Hepatocyte (in vitro differentiated cells): ENCODE measurements at regions not wholly inside any gene's neighbourhood (a gene's known extent, or its start where the extent isn't known, plus 50 kb on each side); places are given as distances from the start of the nearest gene placed in this dataset.
A peak's percentile ranks its signal among the peaks of the same experiment; 100 is the strongest.

Experiments
- DNase-seq: peaks from one replicate; pipeline ENCODE4 v3.0.0-alpha.2; 2016; ENCODE audit warnings: low spot score
- H2AFZ ChIP-seq: fragments of 200-600 bp; sonication (generic); 2 replicates; pipeline ENCODE4 v1.6.0; 2016; ENCODE audit warnings: antibody characterized with exemption, mild to moderate bottlenecking
- H3K27ac ChIP-seq: fragments of 200-600 bp; sonication (generic); 2 replicates; pipeline ENCODE4 v1.5.1; 2016; ENCODE audit warnings: mild to moderate bottlenecking
- H3K27me3 ChIP-seq: fragments of 200-600 bp; sonication (generic); 2 replicates; pipeline ENCODE4 v1.6.1; 2016
- H3K36me3 ChIP-seq: fragments of 200-600 bp; sonication (generic); replicated peaks from 2 replicates; pipeline ENCODE4 v1.5.1; 2016; ENCODE audit warnings: low read depth; ENCODE audit not compliant: insufficient read depth
- H3K4me1 ChIP-seq: fragments of 200-600 bp; sonication (generic); 2 replicates; pipeline ENCODE4 v1.5.1; 2016; ENCODE audit warnings: mild to moderate bottlenecking, moderate library complexity; ENCODE audit not compliant: insufficient read depth
- H3K4me2 ChIP-seq: fragments of 200-600 bp; sonication (generic); 2 replicates; pipeline ENCODE4 v1.6.0; 2016
- H3K4me3 ChIP-seq: fragments of 200-600 bp; sonication (generic); 2 replicates; pipeline ENCODE4 v1.5.1; 2016; ENCODE audit warnings: mild to moderate bottlenecking
- H3K79me2 ChIP-seq: fragments of 200-600 bp; sonication (generic); 2 replicates; pipeline ENCODE4 v1.6.0; 2017; ENCODE audit warnings: mild to moderate bottlenecking
- H3K9me2 ChIP-seq: fragments of 200-600 bp; sonication (generic); replicated peaks from 2 replicates; pipeline ENCODE4 v1.6.0; 2017; ENCODE audit warnings: mild to moderate bottlenecking; ENCODE audit not compliant: insufficient read depth
- H3K9me3 ChIP-seq: fragments of 200-600 bp; sonication (generic); 2 replicates; pipeline ENCODE4 v1.5.1; 2016; ENCODE audit warnings: low read depth, mild to moderate bottlenecking
- H4K20me1 ChIP-seq: fragments of 200-600 bp; sonication (generic); 2 replicates; pipeline ENCODE4 v1.6.0; 2016; ENCODE audit warnings: mild to moderate bottlenecking; ENCODE audit not compliant: insufficient read depth, poor library complexity, severe bottlenecking
- EZH2 ChIP-seq: fragments of 200-600 bp; sonication (generic); IDR thresholded peaks from 2 replicates; pipeline ENCODE4 v1.6.1; 2016; ENCODE audit warnings: antibody characterized with exemption, mild to moderate bottlenecking, borderline replicate concordance
- EZH2phosphoT487 ChIP-seq: fragments of 200-600 bp; sonication (generic); IDR thresholded peaks from one replicate; pipeline ENCODE4 v1.6.1; 2018; ENCODE audit warnings: antibody characterized with exemption, mild to moderate bottlenecking, low read depth, moderate library complexity; ENCODE audit not compliant: unreplicated experiment, severe bottlenecking
- WGBS: methylation state at CpG from one replicate; pipeline ENCODE4 v1.1.6; 2016; ENCODE audit warnings: low lambda C conversion rate; ENCODE audit errors: missing lambda C conversion rate; 5-methylcytosine and 5-hydroxymethylcytosine counted together
- TF ChIP-seq, protein P1 (sequence below): fragments of 200-600 bp; sonication (generic); IDR thresholded peaks from 2 replicates; pipeline ENCODE4 v1.5.1; 2016; ENCODE audit warnings: antibody characterized with exemption, mild to moderate bottlenecking; ENCODE audit not compliant: poor library complexity

DNA sequence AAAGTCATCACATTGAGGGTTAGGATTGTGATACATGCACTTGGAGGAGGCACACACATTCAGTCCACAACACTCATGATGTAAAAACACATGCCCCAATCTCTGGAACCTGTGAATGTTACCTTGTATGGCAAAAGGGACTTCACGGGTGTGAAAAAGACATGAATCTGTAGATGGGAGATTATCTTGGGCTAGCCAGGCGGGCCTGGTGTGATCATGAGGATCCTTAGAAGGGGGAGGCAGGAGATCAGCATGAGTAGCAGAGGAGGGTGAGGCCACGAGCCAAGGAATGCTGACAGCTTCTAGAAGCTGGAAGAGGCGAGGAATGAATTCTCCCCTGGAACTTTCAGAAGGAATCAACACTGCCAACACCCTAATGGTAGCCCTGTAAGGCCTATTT lies 77.5 kb upstream of the ENPP6 start:
- no peak for DNase-seq
- WGBS, result 90% methylated on average over 4 of the region's 4 CpGs

DNA sequence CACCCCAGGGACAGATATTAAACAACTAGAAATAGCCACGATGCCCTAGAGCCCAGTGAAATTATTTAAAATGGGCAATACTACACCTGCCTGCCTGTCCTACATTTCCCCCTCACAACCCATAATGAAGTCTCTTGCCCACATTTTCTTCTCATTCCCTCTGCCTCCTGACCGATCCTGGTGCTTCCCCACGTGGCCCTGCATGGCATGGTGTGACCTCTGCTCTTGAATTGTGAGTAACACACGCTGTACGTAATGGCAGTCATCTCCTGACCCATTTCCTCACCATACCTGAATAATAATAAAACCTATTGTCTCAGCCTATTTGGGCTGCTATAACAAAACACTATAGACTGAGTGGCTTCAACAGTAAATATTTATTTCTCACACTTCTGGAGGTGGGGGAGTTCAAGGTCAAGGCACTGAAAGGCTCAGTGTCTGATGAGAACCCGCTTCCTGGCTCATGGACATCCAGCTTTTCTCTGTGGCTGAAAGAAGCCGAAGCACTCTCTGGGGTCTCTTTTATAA lies 77.0 kb upstream of the ENPP6 start:
- Histone ChIP-seq H3K27me3 (no peaks in the 10 kb centered on the region), H3K4me1 (peaks cover 3% of the 10 kb centered on the region), H3K4me2 (no peak overlapping the region), H4K20me1 (no peaks in the 10 kb centered on the region), H3K9me3 (no peaks in the 10 kb centered on the region), H3K27ac (no peak overlapping the region), H2AFZ (no peak overlapping the region), H3K4me3 (no peak overlapping the region), H3K79me2 (no peaks in the 10 kb centered on the region), H3K9me2 (no peaks in the 10 kb centered on the region), H3K36me3 (no peaks in the 10 kb centered on the region)
- WGBS, result 82% methylated on average over 7 of the region's 7 CpGs
- TF ChIP-seq EZH2phosphoT487, result no peak
- TF ChIP-seq EZH2, result no peak
- TF ChIP-seq, protein P1, sequence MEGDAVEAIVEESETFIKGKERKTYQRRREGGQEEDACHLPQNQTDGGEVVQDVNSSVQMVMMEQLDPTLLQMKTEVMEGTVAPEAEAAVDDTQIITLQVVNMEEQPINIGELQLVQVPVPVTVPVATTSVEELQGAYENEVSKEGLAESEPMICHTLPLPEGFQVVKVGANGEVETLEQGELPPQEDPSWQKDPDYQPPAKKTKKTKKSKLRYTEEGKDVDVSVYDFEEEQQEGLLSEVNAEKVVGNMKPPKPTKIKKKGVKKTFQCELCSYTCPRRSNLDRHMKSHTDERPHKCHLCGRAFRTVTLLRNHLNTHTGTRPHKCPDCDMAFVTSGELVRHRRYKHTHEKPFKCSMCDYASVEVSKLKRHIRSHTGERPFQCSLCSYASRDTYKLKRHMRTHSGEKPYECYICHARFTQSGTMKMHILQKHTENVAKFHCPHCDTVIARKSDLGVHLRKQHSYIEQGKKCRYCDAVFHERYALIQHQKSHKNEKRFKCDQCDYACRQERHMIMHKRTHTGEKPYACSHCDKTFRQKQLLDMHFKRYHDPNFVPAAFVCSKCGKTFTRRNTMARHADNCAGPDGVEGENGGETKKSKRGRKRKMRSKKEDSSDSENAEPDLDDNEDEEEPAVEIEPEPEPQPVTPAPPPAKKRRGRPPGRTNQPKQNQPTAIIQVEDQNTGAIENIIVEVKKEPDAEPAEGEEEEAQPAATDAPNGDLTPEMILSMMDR, result no peak
- no peak for DNase-seq

More for the DNA sequence above, 77.5 kb upstream of the ENPP6 start:
- no peaks in the 10 kb centered on the region for H3K27me3 ChIP-seq
- no peaks in the 10 kb centered on the region for H3K9me3 ChIP-seq
- no peaks in the 10 kb centered on the region for H3K79me2 ChIP-seq
- H3K4me1 ChIP-seq, result peaks cover 3% of the 10 kb centered on the region
- no peaks in the 10 kb centered on the region for H4K20me1 ChIP-seq
- no peaks in the 10 kb centered on the region for H3K36me3 ChIP-seq
- H3K4me2 ChIP-seq, result no peak overlapping the region
- TF ChIP-seq EZH2phosphoT487 (no peak), EZH2 (no peak)
- TF ChIP-seq, protein P1, result no peak
- no peak overlapping the region for H2AFZ ChIP-seq
- H3K9me2 ChIP-seq, result no peaks in the 10 kb centered on the region
- no peak overlapping the region for H3K4me3 ChIP-seq
- H3K27ac ChIP-seq, result no peak overlapping the region

DNA sequence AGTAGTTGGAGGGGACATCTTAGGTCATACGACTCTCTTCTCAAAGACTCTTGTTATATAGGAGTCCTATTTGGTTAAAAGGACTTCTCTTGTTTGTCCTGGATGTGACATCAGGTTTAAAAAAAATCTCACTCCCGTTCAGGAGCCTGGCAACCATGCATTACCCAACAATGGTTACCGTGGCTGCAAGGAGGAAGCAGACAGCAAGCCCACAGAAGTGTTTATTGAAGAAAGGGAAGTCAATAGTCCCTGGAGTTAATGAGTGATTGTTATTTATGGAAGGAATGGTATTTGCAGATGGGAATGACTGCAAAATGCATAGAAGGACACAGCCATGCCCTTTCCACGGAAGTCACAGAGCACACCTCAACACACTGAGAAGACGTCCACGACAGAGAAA lies 75.9 kb upstream of the ENPP6 start:
- Histone ChIP-seq H3K27me3 (no peaks in the 10 kb centered on the region), H3K4me1 (peaks cover 11% of the 10 kb centered on the region), H4K20me1 (no peaks in the 10 kb centered on the region), H3K79me2 (no peaks in the 10 kb centered on the region), H3K36me3 (no peaks in the 10 kb centered on the region), H3K27ac (peak overlapping the region; percentile 65), H3K9me3 (no peaks in the 10 kb centered on the region), H3K9me2 (no peaks in the 10 kb centered on the region), H3K4me3 (no peak overlapping the region), H3K4me2 (peak overlapping the region; percentile 36), H2AFZ (no peak overlapping the region)
- DNase-seq, result peak; percentile 61
- 56% methylated on average over 6 of the region's 6 CpGs for WGBS
- TF ChIP-seq EZH2 (no peak), EZH2phosphoT487 (no peak)
- TF ChIP-seq, protein P1, result no peak

DNA sequence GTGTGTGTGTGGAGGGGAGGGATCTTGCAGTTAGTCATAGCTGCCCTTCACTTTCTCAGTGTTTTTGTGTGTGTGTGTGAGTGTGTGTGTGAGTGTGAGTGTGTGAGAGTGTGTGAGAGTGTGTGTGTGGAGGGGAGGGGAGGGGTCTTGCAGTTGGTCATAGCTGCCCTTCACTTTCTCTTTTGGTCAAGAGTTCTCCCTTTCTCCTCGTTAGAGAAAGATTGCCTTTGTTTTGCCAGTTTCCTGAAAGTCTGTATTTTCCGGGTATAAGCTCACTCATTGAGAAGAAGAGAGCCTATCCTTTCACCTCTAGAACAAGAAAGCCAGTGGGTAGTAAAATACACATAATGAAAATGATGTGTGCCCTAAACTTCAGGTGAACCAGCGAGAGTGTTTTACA lies 75.2 kb upstream of the ENPP6 start:
- WGBS, result 83% methylated on average over 3 of the region's 3 CpGs
- Histone ChIP-seq H3K79me2 (no peaks in the 10 kb centered on the region), H3K9me3 (no peaks in the 10 kb centered on the region), H3K4me1 (peaks cover 18% of the 10 kb centered on the region), H2AFZ (no peak overlapping the region), H3K4me2 (no peak overlapping the region), H3K9me2 (no peaks in the 10 kb centered on the region), H3K27ac (peak overlapping the region; percentile 62), H3K4me3 (no peak overlapping the region), H4K20me1 (no peaks in the 10 kb centered on the region), H3K36me3 (no peaks in the 10 kb centered on the region), H3K27me3 (no peaks in the 10 kb centered on the region)
- TF ChIP-seq, protein P1, result no peak
- no peak for TF ChIP-seq EZH2
- DNase-seq, result no peak
